SH-SY5Y (cell line): ENCODE measurements at regions not wholly inside any gene's neighbourhood (a gene's known extent, or its start where the extent isn't known, plus 50 kb on each side); places are given as distances from the start of the nearest gene placed in this dataset.

Experiments
- GATA2 ChIP-seq: IDR thresholded peaks from 2 replicates; pipeline ENCODE4 v1.6.1; 2011; ENCODE audit warnings: mild to moderate bottlenecking, low read depth, low read length
- GATA3 ChIP-seq: IDR thresholded peaks from 2 replicates; pipeline ENCODE4 v1.6.1; 2011; ENCODE audit warnings: low read depth, mild to moderate bottlenecking, low read length, moderate library complexity

- TF ChIP-seq GATA2, result peak; percentile 97
- peak; percentile 90 for TF ChIP-seq GATA3
These were observed 184.5 kb upstream of the MARCKS start for GRCh38 chr6:113672491-113673149.
